ENCODE measurements at regions not wholly inside any gene's neighbourhood (a gene's known extent, or its start where the extent isn't known, plus 50 kb on each side); places are given as distances from the start of the nearest gene placed in this dataset.

DNA sequence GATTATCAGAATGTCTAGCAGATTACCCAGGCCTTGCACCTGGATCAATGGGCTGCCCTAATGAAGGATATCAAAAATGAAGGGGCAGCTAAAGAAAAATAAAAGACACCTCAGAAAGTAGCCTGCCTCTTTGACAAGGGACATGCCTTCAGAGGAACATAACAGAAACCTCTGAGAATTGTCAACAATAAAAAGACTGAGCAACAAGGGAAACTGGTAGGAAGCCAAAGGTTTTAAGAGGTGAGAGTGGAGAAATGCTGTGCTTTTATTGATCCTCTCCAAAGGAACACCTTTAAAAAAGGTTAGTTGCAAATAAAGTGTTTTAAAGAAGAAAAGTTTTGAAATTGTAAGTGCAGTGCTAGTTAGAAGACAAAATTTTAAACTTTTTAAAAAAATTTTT is 187.8 kb upstream of the TTC14 start:
- TF ChIP-seq POLR2A (IDR thresholded peaks at IDR 0.05): no peak
- TF ChIP-seq, protein P1, sequence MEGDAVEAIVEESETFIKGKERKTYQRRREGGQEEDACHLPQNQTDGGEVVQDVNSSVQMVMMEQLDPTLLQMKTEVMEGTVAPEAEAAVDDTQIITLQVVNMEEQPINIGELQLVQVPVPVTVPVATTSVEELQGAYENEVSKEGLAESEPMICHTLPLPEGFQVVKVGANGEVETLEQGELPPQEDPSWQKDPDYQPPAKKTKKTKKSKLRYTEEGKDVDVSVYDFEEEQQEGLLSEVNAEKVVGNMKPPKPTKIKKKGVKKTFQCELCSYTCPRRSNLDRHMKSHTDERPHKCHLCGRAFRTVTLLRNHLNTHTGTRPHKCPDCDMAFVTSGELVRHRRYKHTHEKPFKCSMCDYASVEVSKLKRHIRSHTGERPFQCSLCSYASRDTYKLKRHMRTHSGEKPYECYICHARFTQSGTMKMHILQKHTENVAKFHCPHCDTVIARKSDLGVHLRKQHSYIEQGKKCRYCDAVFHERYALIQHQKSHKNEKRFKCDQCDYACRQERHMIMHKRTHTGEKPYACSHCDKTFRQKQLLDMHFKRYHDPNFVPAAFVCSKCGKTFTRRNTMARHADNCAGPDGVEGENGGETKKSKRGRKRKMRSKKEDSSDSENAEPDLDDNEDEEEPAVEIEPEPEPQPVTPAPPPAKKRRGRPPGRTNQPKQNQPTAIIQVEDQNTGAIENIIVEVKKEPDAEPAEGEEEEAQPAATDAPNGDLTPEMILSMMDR (IDR thresholded peaks at IDR 0.05): no peak
